ENCODE measurements at regions not wholly inside any gene's neighbourhood (a gene's known extent, or its start where the extent isn't known, plus 50 kb on each side); places are given as distances from the start of the nearest gene placed in this dataset.

DNA sequence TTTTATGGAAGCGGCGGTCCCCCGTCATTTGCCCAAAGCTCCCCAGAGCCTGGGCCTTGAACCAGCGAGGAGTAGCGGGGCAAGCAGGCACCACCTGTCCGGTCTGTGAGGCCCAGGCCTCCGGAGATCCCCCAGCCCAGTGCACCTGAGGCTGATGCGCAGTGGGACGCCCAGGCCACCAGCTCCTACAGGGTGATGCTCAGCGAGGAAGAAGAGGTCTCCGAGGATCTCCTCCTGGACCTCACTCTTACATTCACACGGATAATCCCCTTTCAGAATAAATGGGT, 220.2 kb downstream of the NDUFA10 start:
- no peak for TF ChIP-seq CTCF (IDR thresholded peaks at IDR 0.05)
- Histone ChIP-seq H3K9ac (ENCODE audit: insufficient read depth, low read length, poor library complexity, severe bottlenecking) (no peak overlapping the region), H3K79me2 (ENCODE audit: insufficient read depth, low read length) (no peaks in the 10 kb centered on the region), H4K20me1 (ENCODE audit: insufficient read depth, low read length) (no peaks in the 10 kb centered on the region), H3K4me3 (replicated peaks in 1 of 3; ENCODE audit: low read depth in 2 of 3, low read length in 3 of 3) (no peak overlapping the region), H3K36me3 (replicated peaks in 1 of 2; ENCODE audit: control insufficient read depth in 1 of 2, insufficient read depth in 2 of 2, low read length in 2 of 2) (no peaks in the 10 kb centered on the region), H3K27ac (ENCODE audit: low read depth in 1 of 2, low read length in 2 of 2) (no peak overlapping the region), H2AFZ (ENCODE audit: insufficient read depth, low read depth, low read length, poor library complexity, severe bottlenecking) (no peak overlapping the region), H3K4me1 (ENCODE audit: control insufficient read depth in 1 of 2, insufficient read depth in 2 of 2, low read length in 2 of 2) (no peaks in the 10 kb centered on the region), H3K9me3 (replicated peaks in 1 of 2; ENCODE audit: control insufficient read depth in 1 of 2, insufficient read depth in 1 of 2, low read length in 2 of 2) (peaks cover 0 to 6% of the 10 kb centered on the region in 2 donors), H3K27me3 (ENCODE audit: control insufficient read depth in 2 of 2, insufficient read depth in 2 of 2, low read length in 2 of 2) (no peaks in the 10 kb centered on the region), H3K4me2 (replicated peaks; ENCODE audit: extremely low read depth, low read length, poor library complexity, severe bottlenecking) (no peak overlapping the region)
- no peak overlapping the region for H3K4me3 Mint-ChIP-seq
- peaks cover 0 to 14% (median 9%) of the 10 kb centered on the region in 7 donors for H3K9me3 Mint-ChIP-seq
- H3K27me3 Mint-ChIP-seq (ENCODE audit: low read depth in 3 of 3), result peaks cover 12 to 28% (median 13%) of the 10 kb centered on the region in 3 donors
- WGBS (ENCODE audit: insufficient coverage), result 97% methylated on average over 7 of the region's 12 CpGs
- no peaks in the 10 kb centered on the region for H3K36me3 Mint-ChIP-seq
- no peaks in the 10 kb centered on the region for H3K4me1 Mint-ChIP-seq
- no peak for DNase-seq
- intact Hi-C loops (cut with micrococcal nuclease), result no loop called here
- no peak overlapping the region for H3K27ac Mint-ChIP-seq

GRCh38 chr2:239804161-239805042, 220.7 kb downstream of the NDUFA10 start:
- Histone ChIP-seq H3K4me1 (ENCODE audit: control insufficient read depth in 1 of 2, insufficient read depth in 2 of 2, low read length in 2 of 2) (no peaks in the 10 kb centered on the region), H3K4me2 (replicated peaks; ENCODE audit: extremely low read depth, low read length, poor library complexity, severe bottlenecking) (no peak overlapping the region), H3K9ac (ENCODE audit: insufficient read depth, low read length, poor library complexity, severe bottlenecking) (no peak overlapping the region), H2AFZ (ENCODE audit: insufficient read depth, low read depth, low read length, poor library complexity, severe bottlenecking) (no peak overlapping the region), H3K4me3 (replicated peaks in 1 of 3; ENCODE audit: low read depth in 2 of 3, low read length in 3 of 3) (no peak overlapping the region), H3K36me3 (replicated peaks in 1 of 2; ENCODE audit: control insufficient read depth in 1 of 2, insufficient read depth in 2 of 2, low read length in 2 of 2) (no peaks in the 10 kb centered on the region), H3K9me3 (replicated peaks in 1 of 2; ENCODE audit: control insufficient read depth in 1 of 2, insufficient read depth in 1 of 2, low read length in 2 of 2) (peaks cover 0 to 6% of the 10 kb centered on the region in 2 donors), H4K20me1 (ENCODE audit: insufficient read depth, low read length) (no peaks in the 10 kb centered on the region), H3K79me2 (ENCODE audit: insufficient read depth, low read length) (no peaks in the 10 kb centered on the region), H3K27me3 (ENCODE audit: control insufficient read depth in 2 of 2, insufficient read depth in 2 of 2, low read length in 2 of 2) (no peaks in the 10 kb centered on the region), H3K27ac (ENCODE audit: low read depth in 1 of 2, low read length in 2 of 2) (no peak overlapping the region)
- DNase-seq, result no peak
- Mint-ChIP-seq H3K27ac (no peak overlapping the region), H3K9me3 (peaks cover 0 to 14% (median 9%) of the 10 kb centered on the region in 7 donors), H3K27me3 (ENCODE audit: low read depth in 3 of 3) (peaks cover 13 to 27% (median 17%) of the 10 kb centered on the region in 3 donors), H3K4me1 (no peaks in the 10 kb centered on the region), H3K36me3 (no peaks in the 10 kb centered on the region), H3K4me3 (no peak overlapping the region)
- intact Hi-C loops (cut with micrococcal nuclease), result no loop called here
- WGBS (ENCODE audit: insufficient coverage), result 89% methylated on average over 12 of the region's 18 CpGs
- TF ChIP-seq CTCF (IDR thresholded peaks at IDR 0.05), result no peak
